Uterus (tissue), 2 donors: ENCODE measurements at regions not wholly inside any gene's neighbourhood (a gene's known extent, or its start where the extent isn't known, plus 50 kb on each side); places are given as distances from the start of the nearest gene placed in this dataset.

Source experiments
- CTCF ChIP-seq, 4 experiments: fragments of 200-600 bp in 2 of 4; fragments of 450-650 bp in 2 of 4; sonication (generic) in 2 of 4; IDR thresholded peaks; one replicate each; pipeline ENCODE4 v1.5.1; 2016 to 2019; ENCODE audit warnings: antibody characterized with exemption in 4 of 4, mild to moderate bottlenecking in 2 of 4, moderate library complexity in 1 of 4
- POLR2A ChIP-seq, 2 donors: fragments of 450-650 bp; IDR thresholded peaks; one replicate each; pipeline ENCODE4 v1.6.1; 2016; ENCODE audit warnings: antibody characterized with exemption in 2 of 2, mild to moderate bottlenecking in 1 of 2, moderate library complexity in 1 of 2

- TF ChIP-seq CTCF (IDR thresholded peaks at IDR 0.05) = no peak
- TF ChIP-seq POLR2A (IDR thresholded peaks at IDR 0.05) = no peak
Measured at GRCh38 chr5:174411479-174411819, 312.9 kb upstream of the MSX2 start.
